H7 (cell line): ENCODE measurements at regions not wholly inside any gene's neighbourhood (a gene's known extent, or its start where the extent isn't known, plus 50 kb on each side); places are given as distances from the start of the nearest gene placed in this dataset.

Experiments
- DNase-seq: peaks from one replicate; pipeline ENCODE4 v3.0.0; 2012
- H3K27me3 ChIP-seq: 2 replicates; pipeline ENCODE4 v1.6.0; 2011; ENCODE audit warnings: mild to moderate bottlenecking, low read length; ENCODE audit not compliant: control insufficient read depth, insufficient read depth
- H3K36me3 ChIP-seq: replicated peaks from 2 replicates; pipeline ENCODE4 v1.5.1; 2011; ENCODE audit warnings: low read length; ENCODE audit not compliant: control insufficient read depth, insufficient read depth
- H3K4me3 ChIP-seq: 2 replicates; pipeline ENCODE4 v1.5.1; 2011; ENCODE audit warnings: low read depth, mild to moderate bottlenecking, control low read depth, low read length, moderate library complexity; ENCODE audit not compliant: insufficient read depth

DNA sequence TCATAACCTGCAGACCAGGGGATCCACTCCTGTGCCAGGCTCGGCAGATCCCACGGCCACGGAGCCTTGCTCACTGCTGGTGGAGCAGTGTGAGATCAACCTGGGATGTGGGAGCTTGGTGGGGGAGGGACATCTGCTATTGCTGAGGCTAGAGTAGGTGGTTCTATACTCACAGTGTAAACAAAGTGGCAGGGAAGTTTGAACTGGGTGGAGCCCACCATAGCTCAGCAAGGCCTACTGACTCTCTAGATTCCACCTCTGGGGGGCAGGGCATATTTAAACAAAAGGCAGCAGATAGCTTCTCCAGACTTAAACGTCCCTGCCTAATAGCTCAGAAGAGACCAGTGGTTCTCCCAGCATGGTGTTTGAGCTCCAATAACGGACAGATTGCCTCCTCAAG lies 54.7 kb upstream of the EPHA5 start:
- Histone ChIP-seq H3K27me3 (no peaks in the 10 kb centered on the region; the same call in 1 of the 2 replicates), H3K36me3 (no peaks in the 10 kb centered on the region), H3K4me3 (no peak overlapping the region)
- no peak for DNase-seq
